Kidney (tissue), 13 donors: ENCODE measurements at regions not wholly inside any gene's neighbourhood (a gene's known extent, or its start where the extent isn't known, plus 50 kb on each side); places are given as distances from the start of the nearest gene placed in this dataset.
"Not testable (repeated sequence)": the region's sequence is repeated elsewhere in the genome, so short reads cannot be mapped to it uniquely, and the experiment has no call there.

Experiments used
- DNase-seq, 5 donors: peaks; one replicate each; pipeline ENCODE4 v3.0.0-alpha.2; 2013 to 2020
- FAIRE-seq: peaks from 2 replicates; lab custom pipeline; 2012; peaks lifted over from hg19 to GRCh38; lab: Jason Lieb, UNC
- H3K27ac ChIP-seq, 2 donors: one replicate each; pipeline ENCODE4 v1.7.0; 2013; ENCODE audit warnings: low read depth in 2 of 2, low read length in 2 of 2, inconsistent platforms in 1 of 2
- H3K27me3 ChIP-seq: one replicate; pipeline ENCODE4 v1.7.1; 2013; ENCODE audit warnings: low read length, inconsistent platforms; ENCODE audit not compliant: control insufficient read depth, insufficient read depth
- H3K36me3 ChIP-seq, 3 donors: one replicate each; pipeline versions ENCODE4 v1.7.0 to v1.7.1; 2013; ENCODE audit warnings: low read length in 3 of 3, control low read depth in 1 of 3, inconsistent platforms in 1 of 3; ENCODE audit not compliant: insufficient read depth in 3 of 3, control insufficient read depth in 2 of 3
- H3K4me1 ChIP-seq, 3 donors: one replicate each; pipeline versions ENCODE4 v1.7.0 to v1.7.1; 2013; ENCODE audit warnings: low read length in 3 of 3, inconsistent platforms in 1 of 3, low read depth in 1 of 3; ENCODE audit not compliant: control insufficient read depth in 2 of 3, insufficient read depth in 2 of 3
- H3K4me3 ChIP-seq, 3 donors: one replicate each; pipeline versions ENCODE4 v1.7.0 to v1.8.1; 2013; ENCODE audit warnings: low read length in 3 of 3, control low read depth in 1 of 3, inconsistent platforms in 1 of 3
- H3K9ac ChIP-seq, 3 donors: one replicate each; pipeline versions ENCODE4 v1.7.0 to v1.7.1; 2013; ENCODE audit warnings: low read length in 3 of 3, control low read depth in 1 of 3, inconsistent platforms in 1 of 3
- H3K9me3 ChIP-seq, 3 donors: one replicate each; pipeline versions ENCODE4 v1.7.0 to v1.7.1; 2013; ENCODE audit warnings: low read length in 3 of 3, control low read depth in 1 of 3, inconsistent platforms in 1 of 3; ENCODE audit not compliant: control insufficient read depth in 2 of 3, insufficient read depth in 1 of 3
- CTCF ChIP-seq: IDR thresholded peaks from 3 replicates; pipeline ENCODE4 v1.5.1; 2012; ENCODE audit warnings: mild to moderate bottlenecking, moderate library complexity, borderline replicate concordance; ENCODE audit not compliant: insufficient read depth; ENCODE audit errors: extremely low read depth
- intact Hi-C: fragments of 100-400 bp; cut with DNase I; formaldehyde crosslinking; loops from one replicate; pipeline ENCODE4 v1.11.1; 2022
- donor health status: control.
- donor health status: control.
- donor health status: control.
- donor health status: control.
- donor health status: control.
- donor health status: DM: yes; HTN: yes; CAD: no.
- donor health status: Normal renal cell carcinoma (clear cell type).

GRCh38 chr1:95535614-95536013 is 301.6 kb downstream of the RWDD3 start:
- no peak overlapping the region for H3K27ac ChIP-seq
- no peaks in the 10 kb centered on the region for H3K27me3 ChIP-seq
- DNase-seq, result peak in 1 of 5 donors; percentile 51
- no peak overlapping the region for H3K9ac ChIP-seq
- H3K4me1 ChIP-seq, result no peaks in the 10 kb centered on the region
- intact Hi-C loops, result no loop called here
- no peak for TF ChIP-seq CTCF
- H3K4me3 ChIP-seq, result no peak overlapping the region
- no peak for FAIRE-seq
- H3K36me3 ChIP-seq, result no peaks in the 10 kb centered on the region
- no peaks in the 10 kb centered on the region for H3K9me3 ChIP-seq

GRCh38 chr1:95536501-95536900 is 302.5 kb downstream of the RWDD3 start:
- no peaks in the 10 kb centered on the region for H3K27me3 ChIP-seq
- no peak overlapping the region for H3K27ac ChIP-seq
- FAIRE-seq, result no peak
- no peaks in the 10 kb centered on the region for H3K4me1 ChIP-seq
- intact Hi-C loops, result no loop called here
- no peak overlapping the region for H3K9ac ChIP-seq
- TF ChIP-seq CTCF, result no peak
- H3K9me3 ChIP-seq, result no peaks in the 10 kb centered on the region
- H3K36me3 ChIP-seq, result no peaks in the 10 kb centered on the region
- no peak for DNase-seq
- no peak overlapping the region for H3K4me3 ChIP-seq

DNA sequence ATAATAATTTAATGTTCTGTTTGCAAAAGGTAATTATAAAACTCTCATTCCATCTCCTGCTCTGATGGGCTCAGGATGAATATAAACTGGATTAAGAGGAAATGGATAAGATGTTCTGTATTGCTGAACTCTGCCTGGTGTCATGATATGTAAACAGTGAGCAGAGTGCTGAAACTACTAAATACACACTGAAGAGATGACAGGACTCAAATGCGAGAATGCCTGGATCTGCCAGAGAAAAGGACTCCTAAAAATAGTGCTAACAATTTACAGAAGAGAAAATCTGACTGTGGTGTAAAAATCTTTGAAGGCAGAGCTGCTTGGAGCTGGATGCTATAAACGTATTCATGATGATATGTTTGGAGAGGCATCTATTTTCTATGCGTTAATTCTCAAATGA is 303.2 kb downstream of the RWDD3 start:
- H3K4me3 ChIP-seq, result no peak overlapping the region
- TF ChIP-seq CTCF, result no peak
- H3K27me3 ChIP-seq, result no peaks in the 10 kb centered on the region
- no peaks in the 10 kb centered on the region for H3K9me3 ChIP-seq
- no peak overlapping the region for H3K27ac ChIP-seq
- intact Hi-C loops, result no loop called here
- no peak for DNase-seq
- no peak for FAIRE-seq
- no peaks in the 10 kb centered on the region for H3K36me3 ChIP-seq
- no peaks in the 10 kb centered on the region for H3K4me1 ChIP-seq
- no peak overlapping the region for H3K9ac ChIP-seq

GRCh38 chr1:95538242-95538641 is 304.2 kb downstream of the RWDD3 start:
- intact Hi-C loops, FAIRE-seq, DNase-seq, H3K9ac ChIP-seq, H3K27me3 ChIP-seq, H3K4me3 ChIP-seq, H3K9me3 ChIP-seq, H3K4me1 ChIP-seq, H3K27ac ChIP-seq, H3K36me3 ChIP-seq: not testable (repeated sequence)
